ENCODE measurements at regions not wholly inside any gene's neighbourhood (a gene's known extent, or its start where the extent isn't known, plus 50 kb on each side); places are given as distances from the start of the nearest gene placed in this dataset.
A peak's percentile ranks its signal among the peaks of the same experiment; 100 is the strongest.

GRCh38 chr18:42561521-42561920, 554.0 kb downstream of the RIT2 start:
- DNase-seq (ENCODE audit: low read depth in 2 of 2), result no peak
- H3K4me3 ChIP-seq (replicated peaks in 1 of 2; ENCODE audit: low read depth in 2 of 2, low read length in 2 of 2), result no peak overlapping the region
- no peak for TF ChIP-seq CTCF (IDR thresholded peaks at IDR 0.05; ENCODE audit: low read depth, low read length)

- no peak for DNase-seq (ENCODE audit: low read depth in 2 of 2)
- no peak overlapping the region for H3K4me3 ChIP-seq (replicated peaks in 1 of 2; ENCODE audit: low read depth in 2 of 2, low read length in 2 of 2)
- TF ChIP-seq CTCF (IDR thresholded peaks at IDR 0.05; ENCODE audit: low read depth, low read length), result no peak
These were observed 551.5 kb downstream of the RIT2 start for GRCh38 chr18:42563995-42564394.

- no peak for TF ChIP-seq CTCF (IDR thresholded peaks at IDR 0.05; ENCODE audit: low read depth, low read length)
- no peak for DNase-seq (ENCODE audit: low read depth in 2 of 2)
- H3K4me3 ChIP-seq (replicated peaks in 1 of 2; ENCODE audit: low read depth in 2 of 2, low read length in 2 of 2), result no peak overlapping the region
These were observed 550.7 kb downstream of the RIT2 start for GRCh38 chr18:42564761-42565160.

- no peak for DNase-seq (ENCODE audit: low read depth in 2 of 2)
- TF ChIP-seq CTCF (IDR thresholded peaks at IDR 0.05; ENCODE audit: low read depth, low read length), result no peak
- H3K4me3 ChIP-seq (replicated peaks in 1 of 2; ENCODE audit: low read depth in 2 of 2, low read length in 2 of 2), result no peak overlapping the region
These were observed 546.7 kb downstream of the RIT2 start for GRCh38 chr18:42568773-42569172.

GRCh38 chr18:42574871-42575270, 540.6 kb downstream of the RIT2 start:
- no peak for TF ChIP-seq CTCF (IDR thresholded peaks at IDR 0.05; ENCODE audit: low read depth, low read length)
- DNase-seq (ENCODE audit: low read depth in 2 of 2), result no peak
- H3K4me3 ChIP-seq (replicated peaks in 1 of 2; ENCODE audit: low read depth in 2 of 2, low read length in 2 of 2), result no peak overlapping the region

GRCh38 chr18:42576124-42576523, 539.4 kb downstream of the RIT2 start:
- no peak overlapping the region for H3K4me3 ChIP-seq (replicated peaks in 1 of 2; ENCODE audit: low read depth in 2 of 2, low read length in 2 of 2)
- no peak for TF ChIP-seq CTCF (IDR thresholded peaks at IDR 0.05; ENCODE audit: low read depth, low read length)
- DNase-seq (ENCODE audit: low read depth in 2 of 2), result peak in 1 of 2 donors; percentile 20

GRCh38 chr18:42578792-42579191, 536.7 kb downstream of the RIT2 start:
- no peak overlapping the region for H3K4me3 ChIP-seq (replicated peaks in 1 of 2; ENCODE audit: low read depth in 2 of 2, low read length in 2 of 2)
- DNase-seq (ENCODE audit: low read depth in 2 of 2), result peak; percentile 36 to 80
- TF ChIP-seq CTCF (IDR thresholded peaks at IDR 0.05; ENCODE audit: low read depth, low read length), result no peak
